GM19328 (cell line): ENCODE measurements at regions not wholly inside any gene's neighbourhood (a gene's known extent, or its start where the extent isn't known, plus 50 kb on each side); places are given as distances from the start of the nearest gene placed in this dataset.

Source experiments
- ATAC-seq: cut with Tn5 transposase; IDR thresholded peaks from one replicate; pipeline ENCODE4 v1.9.1; 2021; ENCODE audit warnings: mild to moderate bottlenecking, moderate library complexity; ENCODE audit not compliant: unreplicated experiment

GRCh38 chr9:38315085-38315595 lies 77.4 kb upstream of the ALDH1B1 start:
- no peak for ATAC-seq

GRCh38 chr9:38313421-38313820 lies 79.1 kb upstream of the ALDH1B1 start:
- no peak for ATAC-seq

DNA sequence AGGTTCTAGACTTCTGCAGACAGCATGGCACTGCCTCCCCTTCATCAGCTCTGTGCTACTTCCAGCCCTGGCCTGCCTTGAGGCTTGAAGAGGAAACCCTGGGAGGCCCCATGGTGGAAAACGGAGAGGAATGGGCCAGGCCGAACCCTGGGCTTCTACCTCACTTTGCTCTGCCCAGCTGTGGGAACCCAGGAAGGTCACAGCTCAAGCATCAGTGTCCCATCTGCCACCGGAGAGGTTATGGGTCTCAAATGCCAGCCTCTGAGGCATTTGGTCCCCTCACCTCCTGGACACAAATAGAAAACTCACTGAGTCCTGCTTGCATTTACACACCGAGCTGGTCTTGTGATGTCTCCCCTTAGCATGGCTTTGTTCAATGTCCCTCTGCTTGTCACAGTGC lies 80.1 kb upstream of the ALDH1B1 start:
- no peak for ATAC-seq

GRCh38 chr9:38311382-38312270 lies 80.9 kb upstream of the ALDH1B1 start:
- no peak for ATAC-seq

DNA sequence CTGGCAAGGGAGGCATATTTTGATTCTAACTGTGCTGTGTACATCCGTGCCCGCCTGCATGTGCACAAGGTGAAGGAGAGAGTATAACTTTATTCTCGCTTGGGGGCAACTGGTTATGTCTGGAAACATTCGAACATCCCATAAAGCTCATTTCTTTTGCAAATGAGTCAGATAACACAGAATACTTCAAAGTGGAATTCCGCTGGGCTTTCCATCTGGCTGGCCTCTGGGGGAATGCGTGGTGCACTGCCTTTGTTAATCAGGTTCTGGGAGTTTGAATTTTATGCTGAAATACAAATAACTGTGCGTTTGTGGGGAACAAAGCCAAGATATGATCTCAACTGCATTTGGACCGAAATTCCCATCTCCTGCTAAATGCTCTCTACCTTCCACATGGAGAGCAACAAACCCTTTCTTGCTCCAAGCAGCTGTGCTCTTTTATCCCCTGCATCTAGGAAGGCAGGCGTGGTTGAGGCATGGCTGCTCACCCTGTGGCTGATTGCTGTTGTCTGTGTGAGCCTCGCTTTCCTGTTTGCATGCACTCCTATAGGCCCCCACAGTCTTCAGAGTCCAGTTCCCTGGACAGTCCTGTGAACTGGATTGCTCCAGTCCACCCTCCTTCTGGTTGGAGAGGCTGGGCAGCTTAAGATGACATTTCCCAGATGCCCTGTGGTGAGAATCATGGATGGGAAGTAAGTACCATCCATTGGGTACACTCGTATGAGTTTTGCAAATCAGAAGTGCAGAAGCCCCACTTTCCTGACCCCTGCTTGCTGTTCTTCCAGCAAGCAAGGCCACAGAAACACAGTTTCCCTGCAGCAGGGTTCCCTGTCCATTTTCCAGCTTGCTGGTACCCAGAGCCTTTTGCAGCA lies 82.9 kb upstream of the ALDH1B1 start:
- no peak for ATAC-seq

DNA sequence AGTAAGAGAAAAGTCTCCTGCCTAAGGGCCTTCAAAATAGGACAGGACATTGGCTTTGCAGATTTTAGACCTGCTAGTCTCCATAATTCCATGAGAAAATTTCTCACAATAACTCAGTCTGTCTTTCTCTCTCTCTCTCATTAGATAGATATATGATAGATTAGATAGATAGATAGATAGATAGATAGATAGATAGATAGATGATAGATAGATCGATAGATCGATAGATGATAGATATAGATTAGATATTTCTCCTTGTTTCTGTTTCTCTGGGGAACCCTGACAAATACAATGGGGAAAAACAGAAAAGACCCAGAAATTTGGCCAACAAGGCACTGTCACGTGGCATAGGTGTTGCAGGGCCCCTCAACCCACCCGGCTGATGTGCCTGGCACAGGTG lies 84.4 kb upstream of the ALDH1B1 start:
- ATAC-seq: no peak

DNA sequence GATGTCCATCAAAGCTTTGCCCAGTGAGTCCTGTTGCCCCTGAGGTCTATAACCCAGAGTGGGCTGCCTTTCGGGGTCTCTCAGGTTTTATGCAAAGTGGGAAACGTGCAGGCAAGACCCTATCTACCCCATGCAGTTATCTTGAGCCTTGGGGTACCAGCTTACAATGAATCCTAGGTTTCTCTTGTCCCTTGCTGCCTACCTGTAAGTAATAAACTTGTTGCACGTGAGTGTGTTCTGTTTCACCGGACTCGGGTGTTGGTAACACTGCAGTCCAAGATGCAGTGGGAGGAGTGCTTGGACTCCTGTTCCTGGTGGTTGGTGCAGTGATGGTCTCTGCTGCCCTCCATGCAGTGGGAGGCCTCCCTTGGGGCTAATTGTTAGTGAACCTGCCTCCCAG lies 85.6 kb upstream of the ALDH1B1 start:
- ATAC-seq: no peak

DNA sequence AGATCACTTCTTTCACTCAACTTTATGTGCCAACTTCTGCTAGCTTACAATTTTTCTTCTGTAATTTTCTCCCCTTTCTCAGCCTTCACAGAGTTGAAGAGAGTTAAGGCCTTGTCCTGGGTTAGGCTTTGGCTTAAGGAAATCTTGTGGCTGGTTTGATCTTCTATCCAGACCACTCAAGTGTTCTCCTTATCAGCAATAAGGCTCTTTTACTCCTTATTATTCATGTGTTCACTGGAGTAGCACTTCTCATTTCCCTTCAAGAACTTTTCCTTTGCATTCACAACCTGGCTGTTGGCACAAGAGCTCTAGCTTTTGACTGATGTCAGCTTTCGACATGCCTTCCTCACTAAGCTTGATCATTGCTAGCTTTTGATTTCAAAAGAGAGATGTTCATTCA lies 86.9 kb upstream of the ALDH1B1 start:
- ATAC-seq: no peak

- ATAC-seq: no peak
Observed at GRCh38 chr9:38301376-38302106, 91.0 kb upstream of the ALDH1B1 start.

GRCh38 chr9:38299856-38300255 lies 92.6 kb upstream of the ALDH1B1 start:
- no peak for ATAC-seq

DNA sequence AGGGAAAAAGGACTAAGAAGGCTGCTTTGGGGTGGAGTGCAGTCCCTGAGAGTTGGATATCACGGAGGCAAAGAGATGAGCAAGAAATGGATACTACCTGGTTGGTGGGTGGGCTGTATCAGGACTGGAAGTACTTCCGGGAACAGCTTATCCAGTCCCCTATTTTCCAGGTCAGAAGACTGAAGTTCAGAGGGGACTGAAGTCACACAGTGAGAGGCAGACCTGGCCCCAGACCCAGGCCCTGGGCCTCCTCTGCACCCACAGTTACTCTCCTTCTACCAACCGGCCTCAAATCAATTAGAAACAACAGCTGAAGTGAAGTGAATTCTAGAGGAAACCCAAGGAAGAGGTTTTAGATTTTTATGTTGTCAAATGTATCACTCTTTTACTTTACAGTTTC lies 93.6 kb upstream of the ALDH1B1 start:
- ATAC-seq: no peak

- no peak for ATAC-seq
Observed at GRCh38 chr9:38298503-38298902, 94.0 kb upstream of the ALDH1B1 start.

DNA sequence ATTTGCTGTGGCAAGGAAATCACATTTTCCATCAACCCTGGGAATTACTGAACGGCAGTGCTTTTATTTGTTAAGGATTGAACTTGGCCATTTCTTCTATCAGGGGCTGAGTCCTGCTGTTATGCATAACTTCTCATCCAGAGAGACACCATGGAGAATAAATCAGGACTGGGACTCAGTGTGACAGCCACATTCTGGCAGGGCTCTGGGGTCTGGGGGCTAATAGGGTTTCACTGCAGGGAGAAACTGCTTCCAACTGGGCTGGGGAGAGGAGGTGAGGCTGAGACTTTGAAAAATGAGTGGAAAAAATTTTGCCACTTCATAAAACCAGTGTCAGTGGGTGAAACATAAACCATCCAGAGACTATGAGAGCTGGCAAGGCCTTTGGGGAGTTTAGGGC lies 95.7 kb upstream of the ALDH1B1 start:
- no peak for ATAC-seq

- ATAC-seq: no peak
Observed at GRCh38 chr9:38295764-38296163, 96.7 kb upstream of the ALDH1B1 start.

GRCh38 chr9:38294220-38294960 lies 98.1 kb upstream of the ALDH1B1 start:
- no peak for ATAC-seq

DNA sequence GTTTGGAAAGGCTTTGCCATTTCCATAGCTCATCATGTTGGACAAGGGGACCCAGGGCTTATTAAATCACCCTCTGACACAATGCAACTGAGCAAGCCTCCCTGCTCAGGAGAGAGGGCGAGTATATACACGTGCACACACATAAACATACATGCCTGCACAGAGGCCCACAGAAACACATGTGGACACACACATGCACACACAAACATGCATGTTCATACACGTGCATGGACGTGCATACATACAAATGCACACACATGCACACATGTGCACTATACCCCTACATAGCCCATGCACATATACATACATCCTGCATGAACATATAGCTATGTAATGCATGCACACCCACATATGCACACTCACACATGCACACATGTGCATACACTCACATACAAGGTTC lies 99.5 kb upstream of the ALDH1B1 start:
- no peak for ATAC-seq

- no peak for ATAC-seq
Observed at GRCh38 chr9:38292480-38292879, 100.0 kb upstream of the ALDH1B1 start.

DNA sequence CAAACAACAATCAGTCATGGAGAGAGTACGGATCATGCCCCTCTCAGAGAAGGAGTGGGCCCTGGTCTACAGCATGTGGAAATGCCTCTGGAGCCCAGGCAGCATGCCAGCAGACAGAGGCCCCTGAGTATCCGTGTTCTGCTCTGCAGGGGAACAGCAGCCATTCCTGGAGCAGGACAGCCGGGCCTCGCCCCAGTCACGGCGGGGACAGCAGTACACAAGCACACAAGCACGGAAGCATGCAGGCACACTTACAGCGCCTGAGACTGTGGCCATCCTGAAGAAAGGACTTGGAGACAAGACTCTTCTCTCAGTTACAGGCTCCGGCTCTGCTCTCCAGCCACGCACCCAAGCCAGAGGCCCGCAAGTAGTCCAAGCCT lies 102.6 kb upstream of the ALDH1B1 start:
- no peak for ATAC-seq

DNA sequence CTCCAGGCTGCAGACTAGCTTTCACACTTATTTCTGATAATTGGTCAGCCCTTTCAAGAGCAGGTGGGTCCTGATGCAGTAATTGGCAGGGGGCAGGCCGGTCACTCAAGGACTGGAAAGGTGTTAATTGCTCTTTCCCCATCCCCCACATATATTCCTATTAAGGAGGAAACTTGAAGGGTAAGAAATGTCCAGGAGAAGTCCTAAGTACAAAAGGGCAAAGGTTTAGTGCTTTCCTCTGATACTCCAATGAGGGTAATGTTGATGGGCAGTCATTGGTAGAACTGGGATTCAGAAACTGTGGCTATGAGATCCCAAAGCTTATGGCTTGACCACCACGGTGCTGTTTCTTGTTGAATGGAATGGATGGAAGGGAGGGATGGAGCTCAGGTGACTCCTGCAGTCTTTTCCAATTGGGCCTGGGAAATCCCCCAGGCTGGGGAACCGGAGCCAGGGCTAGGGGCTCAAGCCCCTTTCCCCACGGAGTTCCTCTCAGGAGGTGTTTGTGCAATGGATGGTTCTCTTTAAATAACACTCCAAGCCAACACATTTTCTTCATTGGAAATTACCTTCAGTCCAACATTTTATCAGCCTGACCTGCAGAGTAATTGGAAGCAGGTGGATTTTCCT lies 103.2 kb upstream of the ALDH1B1 start:
- no peak for ATAC-seq

DNA sequence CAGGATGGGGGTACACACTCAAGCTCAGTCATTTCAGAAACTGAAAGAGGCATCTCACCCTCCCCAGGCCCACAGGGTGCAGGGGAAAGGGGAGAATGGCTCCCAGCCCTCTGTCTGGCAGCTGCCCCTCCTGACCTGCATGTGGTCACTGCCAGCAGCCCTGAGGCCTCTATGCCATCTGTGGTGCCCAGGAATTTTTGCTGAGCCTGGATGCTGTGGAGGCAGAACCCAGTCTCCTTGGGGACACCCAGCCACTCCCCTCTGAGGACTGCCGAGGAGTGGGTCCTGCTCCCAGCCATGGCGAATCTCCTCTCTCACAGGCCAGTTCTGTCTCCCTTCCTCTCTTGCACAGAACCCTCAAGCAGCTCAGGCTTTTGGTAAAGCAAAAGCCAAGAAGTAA lies 104.0 kb upstream of the ALDH1B1 start:
- no peak for ATAC-seq
